Neural cell (in vitro differentiated cells): ENCODE measurements at regions not wholly inside any gene's neighbourhood (a gene's known extent, or its start where the extent isn't known, plus 50 kb on each side); places are given as distances from the start of the nearest gene placed in this dataset.

ENCODE experiments used
- H2AFZ ChIP-seq: fragments of 200-600, 300-800 bp; sonication (generic), shearing (Covaris generic); 2 replicates; pipeline ENCODE4 v1.6.0; 2014; ENCODE audit warnings: low read depth, mild to moderate bottlenecking, antibody characterized with exemption, low read length, moderate library complexity
- H3F3A ChIP-seq: fragments of 200-600 bp; shearing (Covaris generic); 2 replicates; pipeline ENCODE4 v1.6.1; 2016; ENCODE audit warnings: mild to moderate bottlenecking, moderate library complexity, mixed read lengths, antibody characterized with exemption, low read length; ENCODE audit not compliant: insufficient read depth, poor library complexity, severe bottlenecking
- H3K27ac ChIP-seq: fragments of 200-600, 300-800 bp; sonication (generic), shearing (Covaris generic); 2 replicates; pipeline ENCODE4 v1.5.1; 2014; ENCODE audit warnings: mild to moderate bottlenecking, low read length, moderate library complexity
- H3K27me3 ChIP-seq: fragments of 300-800, 200-600 bp; sonication (generic), shearing (Covaris generic); 2 replicates; pipeline ENCODE4 v1.6.0; 2014; ENCODE audit warnings: mild to moderate bottlenecking, low read depth, low read length, moderate library complexity; ENCODE audit not compliant: insufficient read depth
- H3K36me3 ChIP-seq: fragments of 300-800, 200-600 bp; sonication (generic), shearing (Covaris generic); 2 replicates; pipeline ENCODE4 v1.5.1; 2014; ENCODE audit warnings: mild to moderate bottlenecking, antibody characterized with exemption, low read length, moderate library complexity; ENCODE audit not compliant: insufficient read depth
- H3K4me2 ChIP-seq: fragments of 300-800, 200-600 bp; sonication (generic), shearing (Covaris generic); 2 replicates; pipeline ENCODE4 v1.6.0; 2014; ENCODE audit warnings: mild to moderate bottlenecking, low read length
- H3K4me3 ChIP-seq: fragments of 300-800, 200-600 bp; sonication (generic), shearing (Covaris generic); 2 replicates; pipeline ENCODE4 v1.5.1; 2014; ENCODE audit warnings: mild to moderate bottlenecking, low read length, moderate library complexity
- H3K79me2 ChIP-seq: fragments of 200-600 bp; shearing (Covaris generic); replicated peaks from 2 replicates; pipeline ENCODE4 v1.6.0; 2014; ENCODE audit warnings: mild to moderate bottlenecking, low read length, moderate library complexity; ENCODE audit not compliant: insufficient read depth
- H3K9ac ChIP-seq: fragments of 300-800, 200-600 bp; sonication (generic), shearing (Covaris generic); 2 replicates; pipeline ENCODE4 v1.6.1; 2016; ENCODE audit warnings: mild to moderate bottlenecking, low read length, mixed read lengths
- H3K9me2 ChIP-seq: fragments of 200-600 bp; shearing (Covaris generic); 2 replicates; pipeline ENCODE4 v1.6.1; 2016; ENCODE audit warnings: mild to moderate bottlenecking, low read length, mixed read lengths; ENCODE audit not compliant: insufficient read depth
- H3K9me3 ChIP-seq: fragments of 200-600, 300-800 bp; sonication (generic), shearing (Covaris generic); 2 replicates; pipeline ENCODE4 v1.6.1; 2016; ENCODE audit warnings: mild to moderate bottlenecking, mixed run types, low read length, moderate library complexity, mixed read lengths
- H4K20me1 ChIP-seq: fragments of 200-600 bp; shearing (Covaris generic); 2 replicates; pipeline ENCODE4 v1.6.1; 2016; ENCODE audit warnings: mild to moderate bottlenecking, mixed run types; ENCODE audit not compliant: insufficient read depth
- CTCF ChIP-seq: fragments of 450-650 bp; IDR thresholded peaks from 2 replicates; pipeline ENCODE4 v1.5.1; 2014; ENCODE audit warnings: antibody characterized with exemption, mild to moderate bottlenecking, moderate library complexity; ENCODE audit not compliant: poor library complexity, severe bottlenecking
- EP300 ChIP-seq: fragments of 450-650 bp; conservative IDR thresholded peaks from 2 replicates; pipeline ENCODE4 v1.6.1; 2014; ENCODE audit warnings: antibody characterized with exemption, mild to moderate bottlenecking, moderate library complexity; ENCODE audit not compliant: poor library complexity, severe bottlenecking
- EZH2 ChIP-seq: fragments of 200-600, 300-800 bp; shearing (Covaris generic), sonication (generic); IDR thresholded peaks from 2 replicates; pipeline ENCODE4 v1.6.1; 2014; ENCODE audit warnings: antibody characterized with exemption, low read length, borderline replicate concordance, mild to moderate bottlenecking; ENCODE audit not compliant: insufficient read depth, poor library complexity, severe bottlenecking
- POLR2AphosphoS5 ChIP-seq: IDR thresholded peaks from 2 replicates; pipeline ENCODE4 v1.6.1; 2012
- RAD21 ChIP-seq: fragments of 450-650 bp; conservative IDR thresholded peaks from 2 replicates; pipeline ENCODE4 v1.6.1; 2014; ENCODE audit warnings: antibody characterized with exemption, mild to moderate bottlenecking, moderate library complexity
- TAF1 ChIP-seq: IDR thresholded peaks from 2 replicates; pipeline ENCODE4 v1.6.1; 2012; ENCODE audit warnings: low read depth

GRCh38 chr7:19202599-19202998 is 57.4 kb upstream of the FERD3L start:
- Histone ChIP-seq H3K36me3 (no peaks in the 10 kb centered on the region), H2AFZ (no peak overlapping the region), H3K4me3 (no peak overlapping the region), H3K9me2 (no peaks in the 10 kb centered on the region), H3K9me3 (no peaks in the 10 kb centered on the region), H3K79me2 (no peaks in the 10 kb centered on the region), H3F3A (no peaks in the 10 kb centered on the region), H4K20me1 (no peaks in the 10 kb centered on the region), H3K27me3 (no peaks in the 10 kb centered on the region), H3K4me2 (no peak overlapping the region), H3K27ac (no peak overlapping the region), H3K9ac (no peak overlapping the region)
- TF ChIP-seq POLR2AphosphoS5, result no peak
- no peak for TF ChIP-seq TAF1
- no peak for TF ChIP-seq EP300
- TF ChIP-seq CTCF, result no peak
- no peak for TF ChIP-seq RAD21
- TF ChIP-seq EZH2, result no peak
